CD4-positive, alpha-beta T cell treated with Interleukin-15 for 4 hours (primary cell): ENCODE measurements at regions not wholly inside any gene's neighbourhood (a gene's known extent, or its start where the extent isn't known, plus 50 kb on each side); places are given as distances from the start of the nearest gene placed in this dataset.
A peak's percentile ranks its signal among the peaks of the same experiment; 100 is the strongest.

Source experiments
- DNase-seq: peaks from one replicate; pipeline ENCODE4 v3.0.0-alpha.2; 2020; ENCODE audit warnings: low spot score

GRCh38 chr2:12168791-12169388 lies 422.5 kb downstream of the LPIN1 start:
- DNase-seq, result no peak

GRCh38 chr2:12169721-12170120 lies 423.3 kb downstream of the LPIN1 start:
- peak; percentile 12 for DNase-seq

GRCh38 chr2:12170121-12170520 lies 423.7 kb downstream of the LPIN1 start:
- no peak for DNase-seq

- DNase-seq, result no peak
These were observed 427.0 kb downstream of the LPIN1 start for GRCh38 chr2:12173271-12173942.

- DNase-seq, result no peak
These were observed 427.5 kb downstream of the LPIN1 start for GRCh38 chr2:12173943-12174340.

GRCh38 chr2:12175323-12175722 lies 428.9 kb downstream of the LPIN1 start:
- no peak for DNase-seq

GRCh38 chr2:12176623-12177454 lies 430.4 kb downstream of the LPIN1 start:
- DNase-seq, result peak; percentile 7

GRCh38 chr2:12177455-12178288 lies 431.2 kb downstream of the LPIN1 start:
- peak; percentile 8 for DNase-seq

- no peak for DNase-seq
These were observed 432.1 kb downstream of the LPIN1 start for GRCh38 chr2:12178289-12179080.

- no peak for DNase-seq
These were observed 433.6 kb downstream of the LPIN1 start for GRCh38 chr2:12180031-12180430.

- no peak for DNase-seq
These were observed 436.7 kb downstream of the LPIN1 start for GRCh38 chr2:12183032-12183645.

- DNase-seq, result no peak
These were observed 446.3 kb downstream of the LPIN1 start for GRCh38 chr2:12192762-12193161.

- no peak for DNase-seq
These were observed 448.5 kb downstream of the LPIN1 start for GRCh38 chr2:12194968-12195367.

- no peak for DNase-seq
These were observed 450.1 kb downstream of the LPIN1 start for GRCh38 chr2:12196495-12196894.

GRCh38 chr2:12197133-12197532 lies 450.7 kb downstream of the LPIN1 start:
- DNase-seq, result no peak

- DNase-seq, result no peak
These were observed 453.2 kb downstream of the LPIN1 start for GRCh38 chr2:12199491-12200211.

GRCh38 chr2:12201369-12201768 lies 454.9 kb downstream of the LPIN1 start:
- DNase-seq, result no peak

- DNase-seq, result no peak
These were observed 456.1 kb downstream of the LPIN1 start for GRCh38 chr2:12202313-12203075.

- no peak for DNase-seq
These were observed 457.1 kb downstream of the LPIN1 start for GRCh38 chr2:12203528-12203927.
